Inflammatory macrophage treated with lipopolysaccharide for 4 hours (primary cell): ENCODE measurements at regions not wholly inside any gene's neighbourhood (a gene's known extent, or its start where the extent isn't known, plus 50 kb on each side); places are given as distances from the start of the nearest gene placed in this dataset.
"Not testable (repeated sequence)": the region's sequence is repeated elsewhere in the genome, so short reads cannot be mapped to it uniquely, and the experiment has no call there.

Experiments
- DNase-seq: peaks from one replicate; pipeline ENCODE4 v3.0.0-alpha.2; 2020

DNA sequence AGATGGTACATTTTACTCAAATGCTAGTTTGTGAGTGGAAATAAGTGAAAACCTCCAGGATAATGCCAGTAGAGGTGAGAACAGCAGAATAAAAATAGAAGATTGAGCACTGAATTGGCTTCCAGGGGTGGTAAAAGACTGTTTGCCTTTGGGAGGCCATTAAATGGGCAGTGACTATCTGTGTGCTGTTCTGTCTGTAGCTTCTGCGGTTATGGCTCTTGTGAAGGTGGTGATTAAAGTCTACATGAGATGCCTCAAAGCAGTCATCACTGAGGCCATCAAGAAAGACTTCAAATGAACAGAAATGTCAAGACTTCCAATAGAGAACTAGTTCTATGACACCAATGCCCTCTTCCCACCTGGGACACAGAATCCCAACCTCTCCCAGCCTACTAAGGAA, 108.8 kb downstream of the EFHB start:
- no peak for DNase-seq

DNA sequence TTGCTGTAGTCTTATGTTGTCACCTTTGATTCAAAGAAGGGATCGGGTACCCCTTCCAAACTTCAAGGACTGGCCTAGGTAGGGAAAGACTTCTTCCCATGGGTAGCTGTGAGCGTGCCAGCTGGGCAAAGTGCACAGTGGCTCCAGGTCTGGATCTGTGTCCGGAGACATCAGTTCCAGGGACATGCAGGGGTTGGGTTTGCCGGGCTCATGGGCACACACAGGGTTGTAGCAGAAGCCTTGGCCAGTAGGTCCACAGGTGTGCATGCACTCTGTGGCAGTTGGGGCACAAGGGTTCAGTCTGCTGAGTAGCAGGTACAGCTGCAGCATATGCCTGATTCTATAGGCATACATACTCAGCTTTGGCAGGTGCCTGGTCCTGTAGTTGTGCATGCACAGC, 111.2 kb downstream of the EFHB start:
- DNase-seq: no peak

DNA sequence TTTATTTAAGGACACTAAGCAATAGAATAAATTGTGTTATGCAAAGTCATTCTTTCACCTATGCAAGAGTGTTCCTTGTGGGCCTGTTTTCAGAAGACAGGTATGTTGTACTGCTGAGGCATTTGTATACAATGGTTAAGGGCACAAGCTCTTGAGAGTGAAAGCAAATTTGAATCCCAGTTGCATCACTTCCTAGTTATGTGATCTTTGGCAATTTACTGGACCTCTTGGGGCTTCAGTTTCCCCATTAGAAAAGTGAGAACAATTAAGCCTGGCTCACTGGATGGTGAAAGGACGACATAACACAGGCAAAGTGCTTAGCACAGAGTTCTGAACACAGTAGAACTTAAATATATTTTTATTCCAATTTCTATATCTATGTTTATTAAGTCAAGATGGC, 117.4 kb downstream of the EFHB start:
- DNase-seq: peak; percentile 14

DNA sequence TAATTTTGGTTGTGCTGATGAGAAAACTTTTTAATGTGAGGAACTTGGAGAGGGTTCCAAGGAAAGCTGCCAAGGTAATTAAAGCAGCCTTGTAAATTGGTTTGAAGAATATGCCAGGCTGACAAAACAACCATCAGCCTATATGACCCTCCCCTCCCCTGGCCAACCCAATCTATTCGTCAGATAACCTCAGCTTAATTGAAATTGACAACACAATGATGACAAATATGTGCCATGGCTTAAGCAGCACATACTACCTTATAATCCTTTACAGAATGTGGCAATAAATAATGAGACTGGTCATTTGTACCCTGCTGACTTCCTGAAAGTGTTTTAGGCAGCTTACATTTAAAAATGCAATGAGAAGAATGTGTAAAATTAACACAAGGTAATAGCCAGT, 118.2 kb downstream of the EFHB start:
- no peak for DNase-seq

DNA sequence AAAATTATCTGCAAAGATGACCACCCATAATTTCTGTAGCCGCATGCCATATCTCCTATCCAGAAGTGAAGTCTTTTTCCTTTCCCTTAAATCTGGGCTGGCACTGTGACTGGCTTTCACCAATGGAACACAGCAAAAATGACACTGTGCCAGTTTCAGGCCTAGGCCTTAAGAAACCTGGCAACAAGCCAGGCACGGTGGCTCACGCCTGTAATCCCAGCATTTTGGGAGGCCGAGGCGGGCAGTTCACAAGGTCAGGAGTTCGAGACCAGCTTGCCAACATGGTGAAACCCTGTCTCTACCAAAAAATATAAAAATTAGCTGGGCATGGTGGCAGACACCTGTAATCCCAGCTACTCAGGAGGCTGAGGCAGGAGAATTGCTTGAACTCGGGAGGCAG, 120.3 kb downstream of the EFHB start:
- DNase-seq: not testable (repeated sequence)

DNA sequence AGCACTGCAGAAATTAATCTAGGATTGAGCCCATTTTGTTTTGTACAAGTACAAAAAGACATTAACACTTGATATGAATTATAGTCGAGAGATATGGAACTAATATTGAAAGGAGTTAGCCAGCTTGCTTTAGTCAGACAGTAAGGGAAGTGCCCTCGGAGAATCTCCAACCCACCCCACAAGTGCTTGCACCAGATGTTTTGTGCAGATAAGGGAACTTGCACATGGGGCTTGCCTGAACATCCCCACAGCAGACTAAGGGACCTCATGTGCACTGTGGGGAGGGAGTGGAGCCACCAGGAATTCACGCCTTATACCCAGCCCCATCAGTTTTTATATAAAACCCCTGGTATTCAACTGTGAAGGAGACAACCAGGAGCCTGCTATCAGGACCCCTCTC, 122.3 kb downstream of the EFHB start:
- DNase-seq: peak; percentile 7

DNA sequence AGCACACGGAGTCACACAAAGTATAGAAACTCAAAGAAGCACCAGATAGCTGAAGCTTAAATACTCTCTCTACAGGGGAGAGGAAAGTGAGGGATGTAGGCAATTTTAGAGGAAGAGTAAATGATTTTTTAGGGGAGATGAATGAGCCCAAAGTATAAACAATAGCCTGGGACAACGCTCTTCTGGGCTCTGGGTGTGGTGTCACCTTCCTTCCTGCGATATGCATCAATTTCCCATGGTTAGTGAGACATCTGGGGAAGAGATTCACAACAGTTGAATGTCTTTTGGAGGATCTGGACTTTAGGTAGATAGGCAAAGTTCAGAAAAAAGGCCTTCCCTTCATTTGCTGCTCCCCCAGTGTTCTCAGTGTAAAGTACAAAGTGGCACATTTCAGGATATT, 125.2 kb downstream of the EFHB start:
- DNase-seq: no peak

DNA sequence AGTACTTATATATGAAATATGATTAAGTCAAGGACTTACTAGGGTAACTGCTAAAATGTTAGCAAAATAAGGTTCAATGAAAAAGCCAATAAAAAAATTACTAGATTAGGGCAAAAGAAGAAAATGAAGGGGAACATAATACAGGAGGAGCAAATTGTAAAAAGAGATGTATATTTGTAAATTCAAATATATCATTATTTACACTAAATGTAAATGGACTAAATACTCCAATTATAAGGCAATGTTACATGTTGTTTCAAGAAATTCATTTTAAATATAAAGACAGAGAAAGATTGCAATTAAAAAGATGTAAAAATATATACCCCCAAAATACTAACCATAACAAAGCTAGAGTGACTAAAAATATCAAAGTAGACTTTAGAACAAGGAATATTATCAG, 134.1 kb downstream of the EFHB start:
- DNase-seq: no peak

DNA sequence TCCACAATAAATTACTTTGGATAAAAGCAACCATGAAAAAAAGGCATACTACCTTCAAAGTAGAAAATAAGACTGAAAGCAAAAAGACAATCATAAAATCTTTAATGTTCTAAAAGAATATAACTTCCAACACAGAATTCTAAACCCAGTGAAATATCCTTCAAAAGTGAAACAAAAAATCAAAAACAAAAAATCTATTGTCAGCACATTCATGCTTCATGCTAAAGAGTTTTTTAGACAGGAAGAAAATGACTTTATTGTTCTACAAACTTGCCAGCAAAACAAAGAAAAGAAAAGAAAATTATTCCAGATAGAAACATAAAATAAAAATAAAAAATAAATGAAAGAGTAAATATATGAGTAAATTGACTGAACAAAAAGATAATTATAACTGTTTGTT, 134.9 kb downstream of the EFHB start:
- DNase-seq: no peak

DNA sequence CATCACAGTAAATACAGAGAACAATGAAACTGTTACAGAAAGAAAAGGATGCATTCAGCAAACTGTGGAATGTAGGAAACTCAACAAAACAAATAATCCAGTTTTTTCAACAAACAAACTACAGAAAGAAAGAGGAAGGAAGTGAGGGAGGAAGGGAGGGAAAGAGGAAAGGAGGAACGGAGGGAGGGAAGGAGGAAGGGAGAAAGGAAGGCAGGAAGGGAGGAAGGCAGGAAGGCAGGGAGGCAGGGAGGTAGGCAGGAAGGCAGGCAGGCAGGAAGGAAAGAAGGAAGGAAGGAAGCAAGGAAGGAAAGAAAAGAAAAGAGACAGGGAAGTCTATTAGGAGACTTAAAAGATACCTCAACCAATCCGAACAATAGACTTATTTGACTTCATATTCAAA, 135.7 kb downstream of the EFHB start:
- no peak for DNase-seq

DNA sequence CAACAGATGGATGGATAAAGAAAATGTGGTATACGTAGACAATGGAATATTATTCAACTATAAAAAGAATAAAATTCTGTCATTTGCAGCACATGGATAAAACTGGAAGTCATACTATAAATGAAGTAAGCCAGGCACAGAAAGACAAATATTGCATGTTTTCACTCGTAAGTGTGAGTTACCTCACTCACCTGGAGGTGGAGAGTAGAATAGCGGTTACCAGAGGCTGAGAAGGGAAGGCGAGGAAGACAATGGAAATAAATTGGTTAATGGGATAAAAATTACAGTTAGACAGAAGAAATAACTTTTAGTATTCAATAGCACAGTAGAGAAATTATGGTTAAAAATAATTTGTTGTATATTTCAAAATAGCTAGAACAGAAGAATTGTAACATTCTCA, 141.6 kb downstream of the EFHB start:
- DNase-seq: no peak

DNA sequence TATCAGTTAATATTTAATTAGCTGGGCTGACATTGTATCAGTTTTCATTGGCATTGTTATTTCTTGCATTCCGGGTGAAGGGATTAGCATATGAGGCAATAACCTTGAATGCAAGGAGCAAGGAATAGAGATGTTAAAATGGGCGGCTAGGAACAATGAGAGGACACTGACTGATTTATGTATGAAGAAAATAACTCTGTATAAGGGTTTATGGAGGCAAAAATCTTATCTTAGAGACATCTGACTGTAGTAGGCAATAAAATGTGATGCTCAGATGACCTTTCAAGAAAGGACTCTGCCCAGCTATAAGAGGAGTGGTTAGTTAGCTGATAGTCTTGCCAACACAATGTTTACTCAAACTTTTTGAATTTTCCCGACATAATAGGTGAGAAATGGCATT, 158.3 kb downstream of the EFHB start:
- DNase-seq: no peak

DNA sequence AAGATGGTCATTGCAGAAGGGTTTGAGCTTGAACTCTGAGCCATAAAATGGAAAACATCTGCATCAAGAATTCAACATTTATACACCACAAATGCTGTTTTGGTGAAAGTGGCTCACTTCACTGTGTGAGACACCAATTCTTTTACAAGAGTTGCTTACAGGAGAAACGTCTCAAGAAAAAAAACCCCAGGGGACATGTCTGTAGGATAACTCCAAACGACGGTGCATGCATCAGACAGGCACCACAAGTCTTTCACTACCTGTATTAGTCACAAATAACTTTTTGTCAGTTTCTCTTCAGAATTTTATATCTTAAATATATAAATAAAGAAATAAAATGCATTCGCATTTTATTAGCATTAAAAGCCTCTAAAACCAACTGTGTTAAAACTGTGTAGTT, 164.3 kb downstream of the EFHB start:
- no peak for DNase-seq

DNA sequence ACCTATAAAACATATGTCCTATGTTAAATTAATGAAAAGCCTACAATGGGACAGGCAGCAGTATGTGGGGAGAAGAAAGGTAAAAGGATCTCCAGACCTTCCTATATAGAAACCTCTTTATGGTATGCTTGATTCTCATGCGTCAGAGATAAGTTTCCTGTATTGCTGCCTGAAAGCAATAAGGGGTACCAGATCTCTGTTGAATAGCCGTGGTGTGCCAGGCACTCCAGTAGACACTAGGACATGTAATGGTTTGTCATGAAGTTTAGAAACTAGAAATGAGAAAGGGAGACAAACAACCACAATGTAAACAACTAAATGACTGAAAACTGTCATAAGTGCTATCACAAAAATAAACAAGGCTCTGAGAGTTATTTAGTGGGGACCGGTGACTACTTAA, 168.1 kb downstream of the EFHB start:
- DNase-seq: no peak

DNA sequence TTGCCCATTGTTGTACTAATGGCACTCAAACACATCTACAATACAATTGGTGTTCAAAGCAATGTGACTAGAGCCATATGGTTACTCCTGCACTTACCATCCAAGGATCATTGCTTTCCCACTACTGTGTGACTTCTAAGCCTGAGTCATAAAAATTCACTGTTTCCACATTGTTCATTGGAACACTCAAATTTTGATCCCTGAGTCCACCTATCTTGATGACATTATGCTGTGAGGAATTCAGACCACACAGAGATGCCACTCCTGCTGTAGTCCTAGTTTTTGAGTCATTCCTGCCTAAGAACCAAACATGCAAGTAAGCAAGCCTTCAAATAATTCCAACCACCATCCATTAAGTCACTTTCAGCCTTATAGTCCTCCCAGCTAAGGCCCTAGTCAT, 176.2 kb downstream of the EFHB start:
- no peak for DNase-seq

DNA sequence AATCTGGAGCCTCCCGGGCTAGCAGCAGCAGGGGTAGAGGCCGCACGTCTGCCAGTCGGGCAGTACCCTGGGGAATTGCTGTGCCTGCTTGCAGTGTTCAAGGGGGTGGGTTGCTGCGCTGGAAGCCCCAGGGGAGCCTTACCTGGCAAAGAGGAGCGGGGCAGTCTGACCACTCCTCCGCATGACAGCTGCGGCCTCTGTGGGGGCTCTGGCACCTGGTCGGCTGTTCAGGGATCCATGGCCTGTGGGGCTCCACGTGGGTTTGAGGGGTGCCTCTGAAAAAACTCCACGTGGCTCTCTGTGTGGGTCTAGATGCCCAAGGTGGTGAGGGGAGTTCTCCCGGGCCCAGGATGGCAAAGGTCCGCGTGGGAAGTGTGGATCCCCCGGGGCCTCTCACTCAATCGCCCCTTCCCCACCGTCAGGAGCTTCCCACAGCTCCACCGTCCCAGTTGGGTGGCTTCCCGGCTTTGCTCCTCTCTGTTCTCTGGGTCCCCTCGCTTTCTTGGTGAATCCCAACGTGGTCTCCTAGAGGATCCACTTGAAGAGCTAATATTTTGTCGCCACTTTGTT, 184.5 kb downstream of the EFHB start:
- no peak for DNase-seq

DNA sequence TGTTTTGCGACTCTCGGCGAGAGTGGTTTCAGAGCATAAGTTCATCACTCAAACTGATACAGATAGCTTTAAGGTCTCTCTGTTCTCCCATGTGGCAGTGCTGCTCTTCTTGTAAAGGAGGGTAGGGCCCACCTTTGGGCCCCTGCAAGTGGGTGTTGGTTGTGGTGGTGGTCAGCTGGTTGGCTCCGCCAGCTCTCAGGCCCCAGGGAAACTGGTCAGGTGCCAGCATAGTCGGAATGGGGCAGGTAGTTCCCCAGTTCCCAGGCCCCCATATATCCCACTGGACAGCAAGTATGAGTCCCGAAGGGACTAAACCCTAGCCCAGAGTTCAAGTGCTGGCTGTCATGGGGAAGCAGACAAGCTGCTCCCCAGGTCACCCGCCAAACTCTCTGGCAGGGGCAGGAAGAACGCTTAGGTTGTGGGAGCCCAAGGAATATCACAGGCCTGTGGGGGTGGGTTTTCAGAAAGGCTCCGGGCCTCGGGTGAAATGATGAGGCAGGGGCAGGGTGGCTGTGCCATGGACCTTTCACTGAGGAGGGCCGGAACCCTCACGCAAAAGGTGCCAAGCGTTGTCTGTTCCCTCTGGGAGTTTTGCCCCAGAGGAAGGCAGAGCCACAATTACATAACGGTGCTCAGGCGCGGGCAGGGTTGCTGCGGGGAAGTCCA, 185.1 kb downstream of the EFHB start:
- DNase-seq: no peak

DNA sequence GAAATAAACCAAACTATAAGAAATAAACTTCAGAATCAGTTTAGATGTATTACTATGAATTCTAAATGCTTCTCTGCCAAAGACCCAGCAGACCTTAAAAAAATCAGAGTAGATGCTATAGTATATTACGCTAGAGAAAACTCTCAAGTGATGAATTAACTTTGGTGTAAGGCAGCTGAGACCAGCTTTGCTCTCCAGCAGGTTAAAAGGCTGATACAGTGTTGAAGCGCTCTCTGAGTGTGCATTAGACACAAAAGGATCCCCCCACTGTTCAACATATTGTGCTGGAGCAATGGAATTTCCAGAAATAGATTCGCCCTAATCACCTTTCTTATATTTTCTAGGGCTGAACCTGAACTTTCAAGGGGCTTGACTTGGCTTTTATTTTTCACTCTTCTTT, 190.0 kb downstream of the EFHB start:
- DNase-seq: no peak

DNA sequence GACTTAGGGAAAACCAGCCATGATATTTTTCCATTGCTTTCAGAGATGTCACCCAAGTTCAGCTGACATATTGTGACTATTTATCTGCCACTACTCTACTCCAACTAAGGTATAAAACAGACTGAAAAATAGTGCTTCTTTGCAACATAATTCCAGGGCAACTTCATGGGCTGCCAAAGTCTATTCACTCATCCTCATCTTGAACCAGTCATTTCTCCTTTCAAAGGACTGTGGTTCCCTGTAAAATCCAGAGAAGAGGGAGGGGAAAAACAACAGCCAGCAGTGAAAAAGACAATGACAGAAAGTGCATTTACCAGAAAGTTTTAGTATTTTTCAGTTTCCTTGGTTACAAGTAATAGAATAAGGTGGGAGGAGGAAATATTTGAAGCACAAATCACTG, 191.1 kb downstream of the EFHB start:
- DNase-seq: no peak

DNA sequence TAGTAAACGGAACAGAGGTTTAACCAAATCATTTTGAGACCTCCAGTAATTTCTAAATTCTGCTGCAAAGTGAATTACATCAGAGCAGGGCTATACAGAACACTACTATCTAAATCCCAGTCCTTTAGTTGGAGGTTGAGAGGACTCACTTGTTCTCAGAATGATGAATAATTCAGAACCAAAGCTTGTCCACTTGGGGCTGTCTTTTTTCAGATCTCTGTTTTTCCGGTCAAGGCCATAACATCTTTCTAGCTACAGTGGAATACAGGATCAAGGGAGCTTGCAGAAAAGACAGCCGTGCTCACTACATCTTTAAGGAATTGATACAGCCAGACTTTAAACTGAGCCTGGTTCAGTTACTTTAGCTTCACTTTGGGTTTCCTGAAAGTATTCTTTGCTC, 194.5 kb downstream of the EFHB start:
- DNase-seq: no peak

DNA sequence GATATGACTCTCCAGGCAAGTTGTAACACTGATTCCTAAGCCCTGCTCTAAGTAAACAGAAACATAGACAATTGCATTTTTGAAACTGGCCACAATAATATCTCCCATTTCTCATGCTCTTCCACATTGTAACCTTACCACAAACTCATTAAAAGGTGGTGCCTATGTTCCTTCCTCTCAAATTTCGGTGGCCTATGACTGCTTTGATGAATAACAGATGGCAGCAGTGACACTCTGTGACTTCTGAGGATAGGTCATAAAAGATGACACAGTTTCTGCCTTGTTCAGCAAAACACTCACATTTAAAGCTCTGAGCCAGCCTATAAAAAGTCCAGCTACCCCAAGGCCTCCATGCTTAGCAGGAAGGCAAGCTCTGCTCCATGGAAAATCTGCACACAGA, 195.2 kb downstream of the EFHB start:
- no peak for DNase-seq

DNA sequence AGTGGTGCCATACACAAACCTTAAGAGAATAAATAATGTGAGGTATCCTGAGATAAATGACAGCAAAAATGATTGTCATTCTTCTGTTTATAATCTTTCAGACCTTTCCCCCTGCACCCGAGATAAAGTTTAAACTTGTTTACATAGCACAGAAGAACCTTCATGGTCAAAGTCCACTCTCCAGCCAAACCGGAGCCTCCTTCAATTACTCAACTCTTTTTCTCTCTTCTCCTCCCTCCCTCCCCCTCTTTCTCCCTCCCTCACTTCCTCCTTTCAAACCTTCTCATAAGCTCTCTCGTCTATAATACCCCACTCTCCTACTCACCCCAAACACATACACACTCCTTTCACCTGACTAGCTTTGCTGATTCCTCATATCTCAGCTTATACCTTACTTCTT, 198.9 kb downstream of the EFHB start:
- DNase-seq: no peak

DNA sequence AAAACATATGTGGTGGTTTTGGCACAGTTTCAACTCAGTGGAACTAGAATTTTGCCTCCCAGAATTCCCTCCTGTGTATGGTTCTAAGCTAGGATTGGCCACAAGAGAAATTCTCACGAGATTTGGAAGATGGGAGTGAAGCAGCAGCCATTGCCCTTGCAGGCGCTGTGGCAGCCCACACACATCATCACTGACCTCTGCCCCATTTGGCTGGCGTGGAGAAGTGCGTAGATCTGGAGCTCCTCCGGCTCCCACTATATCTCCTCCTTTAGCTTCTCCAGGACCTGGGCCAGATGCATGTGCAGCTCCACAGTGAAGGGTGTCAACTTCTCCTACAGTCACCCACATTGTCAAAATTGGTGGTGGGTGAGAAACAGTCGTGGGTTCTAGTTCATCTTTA, 199.6 kb downstream of the EFHB start:
- DNase-seq: no peak

DNA sequence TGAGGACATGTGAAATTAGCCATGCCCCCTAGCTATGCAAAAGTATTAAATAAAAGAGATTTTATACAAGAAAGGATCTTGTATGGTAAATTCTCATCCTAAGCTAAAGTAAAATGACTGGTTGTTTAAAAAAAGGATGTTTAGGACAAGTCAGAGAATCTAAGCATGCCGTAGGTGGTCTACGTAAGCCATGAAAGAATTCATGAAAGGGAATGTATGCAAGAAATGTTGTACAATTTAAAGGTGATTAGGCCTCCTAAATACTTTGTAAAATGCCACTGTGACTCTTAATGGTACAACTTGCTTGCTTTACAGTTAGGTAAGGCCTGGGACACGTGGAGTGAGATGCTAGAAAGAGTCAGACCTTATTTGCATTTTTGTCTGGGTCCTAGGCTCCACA, 209.0 kb downstream of the EFHB start:
- no peak for DNase-seq

DNA sequence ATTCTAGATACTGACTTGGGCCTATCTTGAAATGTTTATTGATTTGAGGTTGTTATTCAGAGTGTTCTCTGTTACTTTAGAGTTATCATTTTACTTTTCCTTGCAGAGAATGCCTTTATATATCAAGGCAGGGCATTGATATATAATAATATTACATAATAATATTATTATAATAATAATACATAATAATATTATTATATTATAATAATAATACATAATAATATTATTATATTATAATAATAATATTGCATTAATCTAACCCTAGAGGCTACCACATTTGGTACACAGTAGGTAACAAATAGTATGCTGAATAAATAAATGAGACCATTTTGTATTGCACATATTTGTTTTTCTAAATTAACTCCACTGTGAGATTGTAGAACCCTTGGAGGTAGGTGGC, 216.3 kb downstream of the EFHB start:
- no peak for DNase-seq
